Ovary (tissue), 3 donors: ENCODE measurements at regions not wholly inside any gene's neighbourhood (a gene's known extent, or its start where the extent isn't known, plus 50 kb on each side); places are given as distances from the start of the nearest gene placed in this dataset.

ENCODE experiments used
- EP300 ChIP-seq: sonication (generic); formaldehyde crosslinking; IDR thresholded peaks from one replicate; pipeline ENCODE4 v1.6.1; 2017; ENCODE audit warnings: antibody characterized with exemption
- POLR2A ChIP-seq: fragments of 450-650 bp; IDR thresholded peaks from one replicate; pipeline ENCODE4 v1.6.1; 2017; ENCODE audit warnings: antibody characterized with exemption, mild to moderate bottlenecking, moderate library complexity
- TF ChIP-seq, protein P1 (sequence below), 3 donors: fragments of 450-650 bp in 2 of 3; fragments of 200-600 bp in 1 of 3; IDR thresholded peaks; one replicate each; pipeline versions ENCODE4 v1.5.1 to v1.8.0; 2016 to 2022; ENCODE audit warnings: antibody characterized with exemption in 3 of 3, mild to moderate bottlenecking in 1 of 3
- donor health status: DM: no; HTN: no; CAD: no.

GRCh38 chr3:106115557-106115956 lies 246.7 kb upstream of the CBLB start:
- TF ChIP-seq, protein P1, sequence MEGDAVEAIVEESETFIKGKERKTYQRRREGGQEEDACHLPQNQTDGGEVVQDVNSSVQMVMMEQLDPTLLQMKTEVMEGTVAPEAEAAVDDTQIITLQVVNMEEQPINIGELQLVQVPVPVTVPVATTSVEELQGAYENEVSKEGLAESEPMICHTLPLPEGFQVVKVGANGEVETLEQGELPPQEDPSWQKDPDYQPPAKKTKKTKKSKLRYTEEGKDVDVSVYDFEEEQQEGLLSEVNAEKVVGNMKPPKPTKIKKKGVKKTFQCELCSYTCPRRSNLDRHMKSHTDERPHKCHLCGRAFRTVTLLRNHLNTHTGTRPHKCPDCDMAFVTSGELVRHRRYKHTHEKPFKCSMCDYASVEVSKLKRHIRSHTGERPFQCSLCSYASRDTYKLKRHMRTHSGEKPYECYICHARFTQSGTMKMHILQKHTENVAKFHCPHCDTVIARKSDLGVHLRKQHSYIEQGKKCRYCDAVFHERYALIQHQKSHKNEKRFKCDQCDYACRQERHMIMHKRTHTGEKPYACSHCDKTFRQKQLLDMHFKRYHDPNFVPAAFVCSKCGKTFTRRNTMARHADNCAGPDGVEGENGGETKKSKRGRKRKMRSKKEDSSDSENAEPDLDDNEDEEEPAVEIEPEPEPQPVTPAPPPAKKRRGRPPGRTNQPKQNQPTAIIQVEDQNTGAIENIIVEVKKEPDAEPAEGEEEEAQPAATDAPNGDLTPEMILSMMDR (IDR thresholded peaks at IDR 0.05) = no peak
- TF ChIP-seq POLR2A (no peak), EP300 (no peak)
